ENCODE measurements at regions not wholly inside any gene's neighbourhood (a gene's known extent, or its start where the extent isn't known, plus 50 kb on each side); places are given as distances from the start of the nearest gene placed in this dataset.
"Not testable (repeated sequence)": the region's sequence is repeated elsewhere in the genome, so short reads cannot be mapped to it uniquely, and the experiment has no call there.

DNA sequence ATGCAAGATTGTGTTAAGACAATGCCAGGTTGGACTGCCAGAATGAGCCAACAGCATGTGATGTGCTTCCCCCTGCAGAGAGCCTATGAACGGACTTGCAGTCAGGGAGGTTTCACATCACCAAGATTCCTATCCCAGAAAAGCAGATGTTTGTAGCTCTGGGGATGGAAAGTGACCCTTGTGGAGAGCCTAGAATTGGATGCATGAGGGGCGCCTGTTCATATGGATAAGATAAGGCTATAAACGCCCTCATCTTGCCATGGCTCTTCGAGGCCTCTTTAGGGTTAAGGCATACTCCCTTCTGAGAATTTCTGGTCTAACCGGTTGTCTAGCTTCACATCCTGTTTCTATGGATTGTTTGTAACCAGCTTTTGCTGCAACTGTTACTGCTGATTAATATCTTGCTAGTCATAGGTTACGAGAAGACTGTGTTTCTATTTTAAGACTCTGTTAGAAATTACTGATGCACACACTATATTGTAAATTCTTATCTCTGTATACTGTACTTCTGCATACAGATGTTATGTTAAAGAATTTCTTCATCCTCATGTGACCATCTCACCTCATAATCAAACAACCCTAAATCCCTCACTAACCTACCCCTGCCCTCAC is 295.8 kb downstream of the PTGER3 start:
- DNase-seq (ENCODE audit: low spot score): peak; percentile 8

DNA sequence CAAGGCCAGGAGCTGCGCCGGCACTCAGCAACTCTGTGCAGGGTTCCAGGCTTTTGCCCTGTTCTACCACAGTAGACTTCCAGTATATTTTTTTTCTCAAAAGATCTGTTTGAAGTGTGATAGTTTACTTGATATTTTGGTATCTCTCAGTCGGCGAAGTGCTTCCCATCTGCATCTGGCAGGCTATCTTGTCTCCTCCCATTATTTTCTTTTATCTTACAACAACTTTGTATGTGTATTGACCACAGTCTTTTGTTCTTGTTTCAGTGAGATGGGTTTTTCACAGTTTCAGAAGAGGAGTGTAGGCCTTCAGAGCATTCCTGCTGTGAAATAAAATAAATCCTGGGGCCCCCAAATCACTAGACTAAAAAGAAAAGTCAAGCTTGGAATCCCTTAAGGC is 292.9 kb downstream of the PTGER3 start:
- DNase-seq (ENCODE audit: low spot score): no peak

DNA sequence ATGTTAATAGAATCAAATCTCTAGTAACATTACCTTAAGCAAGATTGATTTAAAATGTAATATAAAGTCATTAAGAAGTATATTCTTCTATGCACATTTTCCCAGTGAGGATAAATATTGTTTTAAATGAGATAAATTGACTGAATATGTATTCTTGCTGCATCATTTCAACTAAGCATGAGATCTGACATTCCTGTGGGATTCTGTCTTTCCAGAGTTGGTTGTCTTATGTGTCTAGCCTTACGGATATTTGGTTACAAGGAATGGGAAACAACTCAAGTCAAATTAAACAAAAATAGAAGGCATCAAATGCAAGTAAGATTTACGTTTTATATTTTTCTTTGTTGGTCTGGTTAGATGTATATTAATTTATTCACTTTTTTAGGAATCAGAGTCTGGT is 287.5 kb downstream of the PTGER3 start:
- DNase-seq (ENCODE audit: low spot score): no peak

DNA sequence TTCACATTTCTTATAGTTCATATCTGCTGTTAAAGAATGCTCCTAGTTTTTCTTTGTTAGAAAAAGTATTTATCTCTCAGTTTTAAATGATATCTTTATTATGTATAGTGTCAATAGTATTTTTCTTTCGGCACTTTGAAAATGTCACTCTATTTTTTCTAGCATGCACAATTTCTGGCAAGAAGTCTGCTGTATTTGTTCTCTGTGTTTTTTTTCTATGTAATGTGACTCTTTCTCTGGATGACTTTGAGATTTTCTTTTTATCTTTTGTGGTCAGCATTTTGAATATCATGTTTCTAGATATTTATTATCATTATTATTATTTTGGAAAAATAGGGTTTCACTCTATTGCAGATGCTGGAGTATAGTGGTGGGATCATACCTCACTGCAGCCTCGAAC is 285.2 kb downstream of the PTGER3 start:
- DNase-seq (ENCODE audit: low spot score): no peak

DNA sequence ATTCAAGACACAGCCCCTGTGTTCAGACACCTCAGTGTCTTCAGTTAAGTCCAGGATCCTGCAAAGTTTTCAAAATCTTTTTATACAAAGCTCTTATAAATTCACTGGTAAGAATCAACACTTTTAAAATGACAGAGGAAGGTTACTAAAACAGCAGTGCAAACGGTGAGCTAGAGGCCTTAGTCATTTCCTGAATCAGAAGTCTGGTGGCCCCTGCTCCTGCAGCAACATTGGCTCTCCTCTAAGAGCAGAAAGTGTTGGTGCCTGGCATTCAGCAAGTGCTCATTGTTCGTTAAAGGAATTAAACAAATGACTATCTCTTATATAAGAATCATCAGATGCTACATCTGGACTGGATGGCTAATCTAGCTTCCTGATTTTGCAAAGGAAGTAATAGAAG is 282.9 kb downstream of the PTGER3 start:
- peak; percentile 31 for DNase-seq (ENCODE audit: low spot score)

DNA sequence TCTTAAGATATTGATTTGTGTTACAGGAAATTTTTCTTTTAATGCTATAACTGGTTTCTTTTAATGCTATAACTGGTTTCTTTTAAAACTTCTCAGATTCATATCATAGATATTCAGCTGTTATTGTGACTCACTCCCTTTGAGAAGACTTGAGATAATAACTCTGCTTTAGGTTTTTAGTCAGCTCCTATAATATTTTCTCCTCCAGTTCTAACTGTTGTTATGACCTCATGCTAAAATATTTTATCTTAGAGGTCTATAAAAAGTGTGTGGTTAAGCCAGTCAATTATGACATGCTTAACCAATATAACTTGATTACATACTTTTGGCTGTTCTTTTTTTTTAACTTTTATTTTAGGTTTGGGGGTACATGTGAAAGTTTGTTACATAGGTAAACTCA is 280.2 kb downstream of the PTGER3 start:
- no peak for DNase-seq (ENCODE audit: low spot score)

DNA sequence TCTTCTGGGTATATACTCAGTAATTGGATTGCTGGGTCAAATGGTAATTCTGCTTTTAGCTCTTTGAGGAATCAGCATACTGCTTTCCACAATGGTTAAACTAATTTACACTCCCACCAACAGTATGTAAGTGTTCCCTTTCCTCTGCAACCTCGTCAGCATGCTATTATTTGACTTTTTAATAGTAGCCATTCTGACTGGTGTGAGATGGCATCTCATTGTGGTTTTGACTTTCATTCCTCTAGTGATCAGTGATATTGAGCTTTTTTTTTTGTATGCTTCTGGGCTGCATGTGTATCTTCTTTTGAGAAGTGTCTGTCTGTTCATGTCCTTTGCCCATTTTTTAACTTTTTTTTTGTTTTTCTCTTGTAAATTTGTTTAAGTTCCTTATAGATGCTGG is 279.4 kb downstream of the PTGER3 start:
- no peak for DNase-seq (ENCODE audit: low spot score)

DNA sequence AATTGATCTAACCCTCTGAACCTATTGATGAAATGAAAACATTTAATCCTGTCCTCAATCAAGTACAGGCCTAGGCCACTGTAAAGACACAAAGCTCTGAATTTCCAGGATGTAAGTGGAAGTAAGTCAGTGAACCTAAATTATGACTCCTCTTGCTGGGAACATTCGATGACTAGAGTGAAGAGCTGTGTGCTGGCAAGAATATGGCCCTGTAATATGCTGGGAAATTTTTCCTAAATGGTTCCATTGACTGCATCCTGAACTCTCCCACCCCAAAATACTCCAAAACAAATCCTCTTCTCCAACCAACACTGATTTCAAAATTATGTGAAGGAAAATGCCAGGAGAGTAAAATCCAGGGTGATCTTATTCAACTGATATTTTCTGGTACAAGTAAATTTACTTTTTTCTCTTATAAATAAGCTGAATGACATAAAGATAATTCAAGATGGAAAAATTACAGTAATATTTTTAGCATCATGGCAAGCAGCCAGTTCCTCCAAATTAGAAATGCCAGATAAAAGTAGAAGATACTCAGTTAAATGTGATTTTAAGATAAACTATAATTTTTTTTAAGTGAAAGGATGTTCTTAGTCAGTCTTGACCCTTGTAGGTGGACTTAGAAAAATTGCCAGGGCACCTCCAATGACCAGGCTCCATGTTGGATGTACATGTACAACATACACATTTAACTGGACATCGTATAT is 269.4 kb downstream of the PTGER3 start:
- no peak for DNase-seq (ENCODE audit: low spot score)

DNA sequence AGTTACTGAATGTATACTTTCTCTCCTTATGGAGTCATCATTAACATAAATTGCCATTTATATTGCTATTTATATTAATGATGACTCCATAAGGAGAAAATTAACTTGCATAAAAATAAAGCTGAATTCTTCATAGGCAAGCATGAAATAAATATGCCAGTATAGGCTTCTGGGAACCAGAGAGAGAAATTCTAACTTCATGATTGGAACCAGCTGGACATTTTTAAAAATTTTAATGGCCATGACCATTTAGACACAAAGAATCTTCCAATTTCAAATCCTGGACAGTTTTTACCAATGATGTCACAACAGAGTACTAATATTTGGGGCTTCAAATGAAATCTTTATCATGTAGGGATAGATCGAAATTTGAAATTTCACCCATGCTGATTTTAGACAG is 268.7 kb downstream of the PTGER3 start:
- DNase-seq (ENCODE audit: low spot score): no peak

DNA sequence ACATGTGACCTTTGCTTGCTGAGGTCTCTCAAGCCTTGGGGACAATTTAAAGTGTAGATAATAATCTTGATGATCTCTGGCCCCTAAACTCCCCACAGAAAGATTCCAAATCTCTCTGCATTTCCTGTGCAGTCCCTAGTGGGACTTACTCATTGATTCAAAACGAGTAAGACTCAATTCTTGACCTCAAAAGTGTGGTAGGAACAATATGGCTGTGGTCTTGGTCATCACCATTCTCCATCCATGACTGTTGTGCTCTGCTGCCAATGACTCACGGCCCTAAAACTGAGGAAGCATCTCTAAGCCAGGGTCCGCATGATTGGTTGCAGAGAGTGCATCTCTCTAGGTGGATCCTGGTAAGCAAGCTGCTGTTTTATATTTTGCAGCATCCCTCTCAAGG is 268.0 kb downstream of the PTGER3 start:
- DNase-seq (ENCODE audit: low spot score): peak; percentile 3

DNA sequence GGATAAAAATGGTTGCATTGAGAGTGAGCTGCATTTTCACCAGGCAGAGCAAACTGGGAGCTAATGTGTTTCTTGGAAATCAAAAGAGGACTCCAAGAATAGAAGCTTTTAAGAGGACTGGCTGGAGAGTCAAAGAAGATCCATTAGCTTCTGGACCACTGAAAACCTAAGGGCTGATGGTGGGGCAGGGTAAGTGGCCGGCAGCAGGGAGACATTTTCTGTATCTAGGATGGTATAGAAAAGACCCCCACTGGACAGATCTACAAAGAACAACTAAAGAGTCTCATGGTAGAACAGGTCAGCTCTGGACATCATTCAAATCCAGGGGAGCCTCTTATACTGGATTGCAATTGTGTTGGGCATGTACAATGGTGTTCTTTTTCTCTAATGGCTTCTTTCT is 262.3 kb downstream of the PTGER3 start:
- no peak for DNase-seq (ENCODE audit: low spot score)

DNA sequence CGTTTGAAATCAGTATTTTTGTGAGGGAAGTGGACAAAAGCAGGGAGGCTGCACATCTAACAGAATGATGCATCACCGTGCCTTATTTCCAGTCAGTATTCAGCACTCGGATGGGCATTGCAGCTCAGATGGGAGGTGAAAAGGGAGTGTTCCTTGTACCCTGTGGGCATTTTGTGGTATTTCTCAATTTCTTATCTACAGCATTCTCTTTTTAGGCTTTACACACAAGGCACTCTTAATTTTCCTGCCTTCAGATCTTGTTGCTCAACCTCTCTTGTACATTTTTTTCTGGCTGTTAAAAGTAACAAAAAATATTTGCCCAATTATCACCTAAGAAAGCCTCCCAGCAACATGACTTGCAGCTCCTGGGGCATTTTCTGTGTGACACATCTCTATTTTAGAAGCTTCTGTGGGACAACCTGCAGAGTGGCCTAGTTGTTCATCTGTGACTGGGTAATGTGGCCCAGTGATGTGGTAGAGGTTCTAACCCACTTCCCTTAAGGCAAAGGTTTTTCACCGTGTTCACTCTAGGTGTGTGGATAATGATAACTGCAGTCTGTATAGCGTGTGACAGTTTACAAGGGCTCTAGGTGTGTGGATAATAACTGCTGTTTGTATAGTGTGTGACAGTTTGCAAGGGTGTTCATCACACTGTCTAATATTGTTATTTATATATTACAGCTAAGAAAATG is 257.2 kb downstream of the PTGER3 start:
- DNase-seq (ENCODE audit: low spot score): no peak

DNA sequence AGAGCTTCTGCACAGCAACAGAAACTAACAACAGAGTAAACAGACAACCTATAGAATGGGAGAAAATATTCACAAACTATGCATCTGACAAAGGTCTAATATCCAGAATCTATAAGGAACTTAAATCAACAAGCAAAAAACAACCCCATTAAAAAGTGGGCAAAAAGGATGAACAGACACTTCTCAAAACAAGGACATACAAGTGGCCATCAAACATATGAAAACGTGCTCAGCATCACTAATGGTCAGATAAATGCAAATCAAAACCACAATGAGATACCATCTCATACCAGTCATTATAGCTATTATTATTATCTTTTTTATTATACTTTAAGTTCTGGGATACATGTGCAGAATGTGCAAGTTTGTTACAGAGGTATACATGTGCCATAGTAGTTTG is 252.6 kb downstream of the PTGER3 start:
- not testable (repeated sequence) for DNase-seq (ENCODE audit: low spot score)

DNA sequence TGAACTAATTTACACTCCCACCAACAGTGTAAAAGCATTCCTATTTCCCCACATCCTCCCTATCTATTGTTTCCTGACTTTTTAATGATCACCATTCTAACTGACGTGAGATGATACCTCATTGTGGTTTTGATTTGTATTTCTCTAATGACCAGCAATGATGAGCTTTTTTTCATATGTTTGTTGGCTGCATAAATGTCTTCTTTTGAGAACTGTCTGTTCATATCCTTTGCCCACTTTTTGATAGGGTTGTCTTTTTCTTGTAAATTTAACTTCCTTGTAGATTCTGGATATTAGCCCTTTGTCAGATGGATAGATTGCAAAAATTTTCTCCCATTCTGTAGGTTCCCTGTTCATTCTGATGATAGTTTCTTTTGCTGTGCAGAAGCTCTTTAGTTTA is 251.3 kb downstream of the PTGER3 start:
- not testable (repeated sequence) for DNase-seq (ENCODE audit: low spot score)

DNA sequence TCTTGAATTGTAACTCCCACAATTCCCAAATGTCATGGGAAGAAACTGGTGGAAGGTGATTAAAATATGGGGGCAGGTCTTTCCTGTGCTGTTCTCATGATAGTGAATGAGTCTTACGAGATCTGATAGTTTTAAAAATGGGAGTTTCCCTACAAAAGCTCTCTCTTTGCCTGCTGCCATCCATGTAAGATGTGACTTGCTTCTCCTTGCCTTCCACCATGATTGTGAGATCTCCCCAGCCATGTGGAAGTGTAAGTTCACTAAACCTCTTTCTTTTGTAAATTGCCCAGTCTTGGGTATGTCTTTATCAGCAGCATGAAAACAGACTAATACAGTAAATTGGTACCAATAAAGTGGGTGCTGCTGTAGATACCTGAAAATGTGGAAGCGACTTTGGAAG is 245.0 kb downstream of the PTGER3 start:
- DNase-seq (ENCODE audit: low spot score): not testable (repeated sequence)

DNA sequence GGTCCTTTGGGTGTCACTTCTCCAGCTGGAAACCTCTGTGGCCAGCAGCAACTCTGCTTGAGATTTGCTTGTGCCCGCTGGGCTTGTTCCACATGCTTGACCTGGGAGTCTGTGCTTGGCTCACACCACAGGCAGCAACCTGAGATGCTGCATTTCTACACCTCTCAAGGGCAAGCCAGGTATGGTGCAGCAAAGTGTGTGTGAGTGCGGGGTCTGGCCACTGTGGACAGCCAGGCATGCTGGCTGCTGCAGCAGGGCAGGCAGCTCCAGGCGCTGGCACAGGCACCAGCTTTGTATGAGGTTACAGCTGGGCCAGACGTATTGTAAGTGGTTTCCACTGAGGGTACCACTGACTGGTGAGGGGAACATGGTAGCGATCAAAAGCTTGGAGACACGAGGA is 242.0 kb downstream of the PTGER3 start:
- no peak for DNase-seq (ENCODE audit: low spot score)

DNA sequence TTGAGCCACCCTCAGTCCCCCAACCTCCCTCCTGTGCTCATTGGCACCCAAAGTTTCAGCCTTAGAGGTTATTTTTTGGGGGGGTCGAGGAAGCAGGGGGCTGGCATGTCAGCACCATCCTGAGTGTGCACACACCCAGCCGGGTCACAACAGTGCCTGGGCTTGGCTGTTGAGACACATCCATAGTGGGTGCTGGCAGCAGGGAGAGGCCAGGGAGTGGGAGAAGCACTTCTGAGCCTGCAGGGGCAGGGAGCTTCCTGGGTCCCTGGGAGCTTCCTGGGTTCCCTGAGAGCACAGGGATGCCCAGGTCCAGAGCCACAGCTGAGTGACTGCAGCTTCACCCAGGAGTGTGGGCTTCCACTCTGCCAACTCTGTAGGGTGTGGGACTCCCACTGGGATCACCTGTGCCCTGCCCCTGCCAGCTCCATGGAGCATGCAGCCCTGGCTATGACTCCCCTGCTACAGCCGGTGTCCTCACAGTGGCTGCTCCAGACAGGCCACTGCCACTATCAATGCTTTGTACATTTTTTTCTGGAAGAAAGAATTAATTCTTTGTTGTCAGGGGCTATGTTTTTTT is 240.4 kb downstream of the PTGER3 start:
- DNase-seq (ENCODE audit: low spot score): no peak

DNA sequence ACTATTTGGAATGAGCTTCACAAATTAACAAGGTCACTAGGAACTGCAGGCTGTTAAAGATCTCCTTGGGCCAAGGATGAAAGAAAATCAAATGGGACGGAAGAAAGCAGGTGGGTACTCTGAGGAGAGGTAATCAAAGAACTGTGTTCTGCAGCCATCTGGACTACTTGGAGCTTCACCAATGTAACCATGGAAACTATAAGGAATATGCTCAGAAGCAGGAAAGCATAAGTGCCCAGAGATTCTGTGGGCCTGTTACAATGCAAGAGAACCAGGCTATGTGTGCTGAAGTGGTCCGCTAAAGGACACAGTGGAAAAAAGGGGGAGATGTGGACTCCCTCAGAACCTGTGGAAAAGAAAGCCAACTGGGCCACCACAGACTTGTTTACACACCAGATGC is 238.5 kb downstream of the PTGER3 start:
- no peak for DNase-seq (ENCODE audit: low spot score)

DNA sequence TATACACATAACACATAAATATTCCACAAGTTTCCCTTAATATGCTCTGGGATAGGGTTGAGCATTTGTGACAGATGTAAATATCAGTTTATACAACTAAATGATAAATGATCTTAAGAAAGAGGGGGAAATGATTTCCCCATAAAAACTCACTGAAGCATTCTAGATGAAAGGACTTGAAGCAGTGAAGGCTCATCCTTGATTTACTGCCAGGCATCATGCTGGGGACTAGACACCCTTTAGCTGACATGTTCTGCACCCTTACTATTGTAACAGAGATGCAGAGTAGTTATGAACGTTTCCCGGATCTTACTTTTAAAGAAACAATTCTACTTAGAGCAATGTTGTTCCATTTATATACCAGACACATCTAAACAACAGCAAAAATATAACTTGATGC is 235.8 kb downstream of the PTGER3 start:
- no peak for DNase-seq (ENCODE audit: low spot score)

DNA sequence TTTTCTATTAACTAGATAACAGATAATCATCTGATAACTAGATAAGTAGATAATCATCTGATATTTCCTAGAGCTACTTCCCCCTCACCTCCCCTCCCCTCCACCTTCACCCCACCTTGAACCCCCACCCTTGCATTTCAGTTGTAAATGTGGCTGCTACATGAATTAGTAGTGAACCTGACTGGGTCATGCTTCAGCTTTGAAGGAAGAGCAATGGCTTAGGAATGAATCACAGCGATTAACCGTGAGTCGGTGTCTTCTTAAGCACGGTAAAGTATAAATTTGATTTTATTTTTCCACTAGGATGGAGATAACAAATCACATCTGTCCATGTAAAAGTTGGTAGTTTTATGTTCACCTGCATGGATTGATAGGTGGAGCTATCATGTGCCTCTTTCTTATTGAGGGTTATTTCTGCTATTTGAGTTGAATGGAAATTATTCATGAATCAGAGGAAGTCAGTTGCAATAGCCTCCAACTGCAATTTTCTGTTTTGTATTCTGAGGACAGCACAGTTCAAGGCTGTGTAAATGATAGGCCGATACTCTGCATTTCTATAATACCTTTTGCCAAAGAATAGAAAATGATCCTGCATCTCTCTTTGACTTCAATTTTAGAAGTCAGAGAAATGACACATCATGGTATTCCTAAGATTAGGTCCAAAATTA is 235.0 kb downstream of the PTGER3 start:
- no peak for DNase-seq (ENCODE audit: low spot score)

DNA sequence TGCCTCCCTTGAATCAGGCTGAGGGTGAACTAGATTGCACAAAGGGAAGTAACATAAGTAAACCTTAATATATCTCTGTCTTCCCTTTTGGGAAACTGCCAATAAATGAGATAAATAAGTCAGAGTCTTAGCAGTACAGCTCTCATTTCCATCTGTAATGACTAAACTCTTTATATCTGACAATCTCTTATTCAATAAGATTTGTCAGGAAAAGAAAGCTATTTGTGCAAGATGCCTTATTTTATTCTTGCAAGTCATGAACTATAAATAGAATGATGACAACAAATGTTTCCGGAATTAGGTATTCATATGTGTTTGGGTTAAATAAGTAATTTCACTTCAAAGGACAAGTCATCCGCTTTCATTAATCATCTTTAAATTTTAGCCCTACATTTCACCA is 229.2 kb downstream of the PTGER3 start:
- no peak for DNase-seq (ENCODE audit: low spot score)

DNA sequence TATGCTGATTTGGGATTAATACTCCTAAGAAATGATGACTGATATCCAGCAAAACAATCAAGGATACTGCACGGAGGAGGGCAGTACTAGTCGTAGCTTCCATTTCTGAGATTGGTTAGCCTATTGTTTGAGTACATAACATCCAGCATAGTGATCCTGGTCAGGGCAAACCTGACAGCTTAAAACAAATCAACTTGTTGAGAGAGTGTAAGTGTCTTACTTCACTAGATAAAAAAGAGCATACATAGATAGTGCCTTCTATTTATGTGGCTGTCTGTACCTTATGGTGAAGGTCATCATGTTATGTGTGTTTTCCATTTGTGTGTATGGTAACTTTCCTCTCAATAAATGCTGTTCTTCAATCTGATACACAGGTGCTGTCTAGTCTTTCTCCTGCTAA is 228.4 kb downstream of the PTGER3 start:
- no peak for DNase-seq (ENCODE audit: low spot score)

DNA sequence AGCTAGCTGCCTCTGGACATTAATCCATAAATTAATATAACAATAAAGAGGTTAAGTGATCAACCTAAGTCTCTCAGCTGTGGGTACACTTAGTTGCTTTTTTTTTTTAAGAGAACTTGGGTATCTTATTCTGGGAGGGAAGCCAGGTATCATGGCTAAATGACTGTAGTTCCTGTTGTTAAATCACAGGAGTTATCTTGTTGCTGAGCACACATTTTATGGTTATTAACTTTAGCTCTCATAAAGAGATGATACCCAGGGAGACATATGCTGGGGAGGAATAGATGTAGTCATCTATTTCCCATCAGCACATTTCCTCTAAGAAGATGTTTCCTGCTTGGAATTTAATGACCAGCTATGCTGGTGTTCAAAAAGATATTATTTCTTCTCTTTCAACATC is 227.8 kb downstream of the PTGER3 start:
- no peak for DNase-seq (ENCODE audit: low spot score)
